PC-9 (cell line): ENCODE measurements at regions not wholly inside any gene's neighbourhood (a gene's known extent, or its start where the extent isn't known, plus 50 kb on each side); places are given as distances from the start of the nearest gene placed in this dataset.

Source experiments
- BruUV-seq: library from RNA; stranded (reverse); fragments of 400-500 nt; replicated peaks from 2 replicates; lab custom pipeline; 2021; lab: Mats Ljungman, UMichigan
- CTCF ChIA-PET: fragments of 300-600 bp; sonication (Branson Sonifier 250); formaldehyde crosslinking; loops from one replicate; lab custom pipeline; 2022; ENCODE audit warnings: antibody characterized with exemption; lab: Charles Lee
- POLR2A ChIA-PET: fragments of 300-600 bp; sonication (Branson Sonifier 250); formaldehyde crosslinking; loops from one replicate; lab custom pipeline; 2022; ENCODE audit warnings: antibody characterized with exemption; ENCODE audit not compliant: unreplicated experiment; lab: Charles Lee
- DNase-seq, 2 experiments: peaks; one replicate each; pipeline versions ENCODE4 v3.0.0 to v3.0.0-alpha.2; 2015 to 2022; ENCODE audit warnings: mixed read lengths in 1 of 2
- H2AFZ ChIP-seq: fragments of 200-600 bp; sonication (generic); 2 replicates; pipeline ENCODE4 v1.8.1; 2017; ENCODE audit warnings: antibody characterized with exemption
- H3F3A ChIP-seq: fragments of 200-600 bp; sonication (generic); 2 replicates; pipeline ENCODE4 v1.8.1; 2017; ENCODE audit warnings: antibody characterized with exemption, mild to moderate bottlenecking, low read depth; ENCODE audit not compliant: insufficient read depth
- H3K27ac ChIP-seq: fragments of 200-600 bp; sonication (generic); 2 replicates; pipeline ENCODE4 v1.6.1; 2016; ENCODE audit warnings: mixed run types
- H3K27me3 ChIP-seq: fragments of 200-600 bp; sonication (generic); 2 replicates; pipeline ENCODE4 v1.6.1; 2016; ENCODE audit warnings: low read depth, mixed run types; ENCODE audit not compliant: insufficient read depth
- H3K36me3 ChIP-seq: fragments of 200-600 bp; sonication (generic); 2 replicates; pipeline ENCODE4 v1.6.1; 2016; ENCODE audit warnings: low read depth, mixed run types
- H3K4me1 ChIP-seq: fragments of 200-600 bp; sonication (generic); replicated peaks from 2 replicates; pipeline ENCODE4 v1.6.1; 2016; ENCODE audit warnings: mixed run types; ENCODE audit not compliant: insufficient read depth
- H3K4me2 ChIP-seq: fragments of 200-600 bp; sonication (generic); 2 replicates; pipeline ENCODE4 v1.6.1; 2017; ENCODE audit warnings: mixed run types
- H3K4me3 ChIP-seq: fragments of 200-600 bp; sonication (generic); 2 replicates; pipeline ENCODE4 v1.6.1; 2016; ENCODE audit warnings: mixed run types
- H3K79me2 ChIP-seq: fragments of 200-600 bp; sonication (generic); 2 replicates; pipeline ENCODE4 v1.6.1; 2017; ENCODE audit warnings: low read depth, mixed run types
- H3K9me2 ChIP-seq: fragments of 200-600 bp; sonication (generic); 2 replicates; pipeline ENCODE4 v1.8.1; 2017; ENCODE audit warnings: mild to moderate bottlenecking; ENCODE audit not compliant: insufficient read depth
- H3K9me3 ChIP-seq: fragments of 200-600 bp; sonication (generic); 2 replicates; pipeline ENCODE4 v1.8.1; 2016; ENCODE audit warnings: low read depth; ENCODE audit not compliant: insufficient read depth
- H4K20me1 ChIP-seq: fragments of 200-600 bp; sonication (generic); 2 replicates; pipeline ENCODE4 v1.8.1; 2017; ENCODE audit not compliant: insufficient read depth
- EZH2 ChIP-seq: fragments of 200-600 bp; sonication (generic); IDR thresholded peaks from 2 replicates; pipeline ENCODE4 v1.8.0; 2017; ENCODE audit warnings: antibody characterized with exemption, low read depth
- intact Hi-C: fragments of 100-400 bp; cut with micrococcal nuclease; formaldehyde crosslinking; loops from one replicate; pipeline ENCODE4 v1.10.0; 2022; ENCODE audit not compliant: unreplicated experiment
- TF ChIP-seq, protein P1 (sequence below): fragments of 200-600 bp; sonication (generic); conservative IDR thresholded peaks from 2 replicates; pipeline ENCODE4 v1.6.1; 2017; ENCODE audit warnings: mixed run types, antibody characterized with exemption, mild to moderate bottlenecking, moderate library complexity

DNA sequence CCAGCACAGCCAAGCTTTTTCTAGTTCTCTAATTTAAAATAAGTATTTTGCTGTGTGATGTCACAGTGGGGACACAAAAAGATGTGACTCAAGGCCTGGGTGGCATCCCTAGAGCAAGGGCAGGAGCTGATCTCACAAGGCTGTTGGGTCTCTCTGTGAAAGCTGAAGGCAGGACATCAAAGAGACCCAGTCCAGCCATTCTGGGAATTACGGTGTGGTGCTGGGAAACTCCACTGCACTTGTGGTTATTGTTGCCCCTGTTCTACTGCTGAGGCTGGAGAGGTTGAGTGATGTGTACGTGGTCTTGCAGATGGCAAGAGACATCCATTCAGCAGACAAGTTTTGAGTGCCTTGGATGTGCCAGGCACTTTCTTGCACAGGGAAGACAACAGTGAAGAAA, 352.9 kb downstream of the CYRIA start:
- no peaks in the 10 kb centered on the region for H3F3A ChIP-seq
- no peak for TF ChIP-seq EZH2
- TF ChIP-seq, protein P1, sequence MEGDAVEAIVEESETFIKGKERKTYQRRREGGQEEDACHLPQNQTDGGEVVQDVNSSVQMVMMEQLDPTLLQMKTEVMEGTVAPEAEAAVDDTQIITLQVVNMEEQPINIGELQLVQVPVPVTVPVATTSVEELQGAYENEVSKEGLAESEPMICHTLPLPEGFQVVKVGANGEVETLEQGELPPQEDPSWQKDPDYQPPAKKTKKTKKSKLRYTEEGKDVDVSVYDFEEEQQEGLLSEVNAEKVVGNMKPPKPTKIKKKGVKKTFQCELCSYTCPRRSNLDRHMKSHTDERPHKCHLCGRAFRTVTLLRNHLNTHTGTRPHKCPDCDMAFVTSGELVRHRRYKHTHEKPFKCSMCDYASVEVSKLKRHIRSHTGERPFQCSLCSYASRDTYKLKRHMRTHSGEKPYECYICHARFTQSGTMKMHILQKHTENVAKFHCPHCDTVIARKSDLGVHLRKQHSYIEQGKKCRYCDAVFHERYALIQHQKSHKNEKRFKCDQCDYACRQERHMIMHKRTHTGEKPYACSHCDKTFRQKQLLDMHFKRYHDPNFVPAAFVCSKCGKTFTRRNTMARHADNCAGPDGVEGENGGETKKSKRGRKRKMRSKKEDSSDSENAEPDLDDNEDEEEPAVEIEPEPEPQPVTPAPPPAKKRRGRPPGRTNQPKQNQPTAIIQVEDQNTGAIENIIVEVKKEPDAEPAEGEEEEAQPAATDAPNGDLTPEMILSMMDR: no peak
- no peak overlapping the region for H3K27ac ChIP-seq
- no peaks in the 10 kb centered on the region for H3K9me2 ChIP-seq
- no peak for DNase-seq
- POLR2A ChIA-PET: no interaction called here
- intact Hi-C loops: no loop called here
- H3K9me3 ChIP-seq: no peaks in the 10 kb centered on the region
- H3K27me3 ChIP-seq: peaks cover 26% of the 10 kb centered on the region; the same call in 1 of the 2 replicates
- H4K20me1 ChIP-seq: no peaks in the 10 kb centered on the region
- H2AFZ ChIP-seq: no peak overlapping the region
- no peak overlapping the region for H3K4me2 ChIP-seq
- no TSS peak for BruUV-seq
- CTCF ChIA-PET: no interaction called here
- H3K36me3 ChIP-seq: no peaks in the 10 kb centered on the region
- no peak overlapping the region for H3K4me3 ChIP-seq
- H3K4me1 ChIP-seq: no peaks in the 10 kb centered on the region
- no peaks in the 10 kb centered on the region for H3K79me2 ChIP-seq

DNA sequence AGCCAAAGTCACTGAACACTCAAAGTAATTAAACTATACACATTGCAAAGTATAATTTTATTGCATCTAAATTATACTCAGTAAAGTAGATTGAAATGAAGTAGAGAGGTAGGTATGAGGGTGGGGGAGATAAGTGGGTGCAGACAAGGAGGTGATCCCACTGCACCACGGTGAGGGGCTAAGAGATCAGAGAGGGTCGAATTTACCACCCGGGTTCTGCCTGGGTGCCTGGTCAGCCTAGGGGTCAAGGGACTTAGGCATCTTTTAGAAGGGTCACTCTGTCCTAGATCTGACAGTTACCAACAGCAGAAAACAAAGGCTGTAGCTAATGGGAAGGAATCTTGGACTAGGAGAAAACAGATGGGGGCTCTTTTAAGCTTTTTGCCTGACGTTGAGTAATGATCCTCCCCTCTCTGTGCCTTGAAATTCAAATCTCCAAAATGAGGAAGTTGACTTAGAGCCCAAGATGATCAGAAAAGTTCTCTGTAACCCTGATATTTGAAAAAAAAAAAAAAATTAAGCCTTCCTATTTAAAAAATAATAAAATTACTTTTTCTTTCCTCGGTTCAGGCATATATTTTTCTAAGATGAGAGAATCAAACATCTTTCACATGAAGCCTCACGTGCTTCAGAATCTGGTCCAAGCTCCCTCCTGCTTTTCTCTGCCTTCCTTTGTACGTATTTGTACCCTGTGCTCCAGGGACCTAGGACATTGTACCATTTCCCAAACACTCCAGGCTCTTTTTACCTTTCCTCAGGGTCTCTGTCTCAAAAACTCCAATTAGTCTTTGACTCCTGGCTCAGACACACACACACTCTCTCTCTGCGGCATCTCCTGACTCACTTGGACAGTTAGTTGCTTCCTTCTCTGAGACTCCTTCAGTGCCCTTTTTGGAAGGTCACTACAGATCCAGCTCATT, 353.9 kb downstream of the CYRIA start:
- Histone ChIP-seq H3K4me1 (no peaks in the 10 kb centered on the region), H3K27me3 (peaks cover 19% of the 10 kb centered on the region; the same call in 1 of the 2 replicates), H3K9me2 (no peaks in the 10 kb centered on the region), H2AFZ (no peak overlapping the region), H3K4me2 (no peak overlapping the region), H3K27ac (no peak overlapping the region), H3F3A (no peaks in the 10 kb centered on the region), H3K9me3 (no peaks in the 10 kb centered on the region), H3K36me3 (no peaks in the 10 kb centered on the region), H3K4me3 (no peak overlapping the region), H4K20me1 (no peaks in the 10 kb centered on the region), H3K79me2 (no peaks in the 10 kb centered on the region)
- intact Hi-C loops: no loop called here
- ChIA-PET POLR2A (no interaction called here), CTCF (no interaction called here)
- no TSS peak for BruUV-seq
- no peak for DNase-seq
- no peak for TF ChIP-seq EZH2
- TF ChIP-seq, protein P1: no peak

DNA sequence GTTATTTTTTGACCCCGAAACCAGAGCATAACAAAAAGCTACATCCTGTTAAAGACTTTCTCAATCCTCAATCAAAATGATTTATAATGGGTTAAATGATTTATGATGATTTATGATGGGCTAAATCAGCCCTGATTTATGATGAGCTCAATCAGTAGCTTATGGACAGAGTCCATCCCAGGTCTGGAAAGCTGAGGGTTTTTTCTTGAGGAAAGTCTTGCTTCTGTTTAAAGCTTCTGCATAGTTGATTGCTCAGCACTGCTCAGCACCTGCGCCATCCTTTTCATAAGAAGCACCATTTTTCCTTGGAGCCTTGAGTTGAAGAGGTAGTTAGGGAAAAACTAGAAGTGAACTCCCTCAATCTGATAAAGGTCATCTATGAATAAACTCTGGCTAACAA, 356.8 kb downstream of the CYRIA start:
- no peak for TF ChIP-seq EZH2
- TF ChIP-seq, protein P1: no peak
- no peaks in the 10 kb centered on the region for H3F3A ChIP-seq
- H3K27ac ChIP-seq: no peak overlapping the region
- BruUV-seq: no TSS peak
- intact Hi-C loops: no loop called here
- H2AFZ ChIP-seq: no peak overlapping the region
- no peak overlapping the region for H3K4me3 ChIP-seq
- ChIA-PET CTCF (no interaction called here), POLR2A (no interaction called here)
- H3K27me3 ChIP-seq: no peaks in the 10 kb centered on the region; the same call in 1 of the 2 replicates
- H4K20me1 ChIP-seq: no peaks in the 10 kb centered on the region
- no peaks in the 10 kb centered on the region for H3K4me1 ChIP-seq
- H3K4me2 ChIP-seq: no peak overlapping the region
- H3K9me3 ChIP-seq: no peaks in the 10 kb centered on the region
- no peaks in the 10 kb centered on the region for H3K36me3 ChIP-seq
- H3K79me2 ChIP-seq: no peaks in the 10 kb centered on the region
- DNase-seq: no peak
- H3K9me2 ChIP-seq: no peaks in the 10 kb centered on the region
